Inflammatory macrophage treated with lipopolysaccharide for 4 hours (primary cell): ENCODE measurements at regions not wholly inside any gene's neighbourhood (a gene's known extent, or its start where the extent isn't known, plus 50 kb on each side); places are given as distances from the start of the nearest gene placed in this dataset.
"Not testable (repeated sequence)": the region's sequence is repeated elsewhere in the genome, so short reads cannot be mapped to it uniquely, and the experiment has no call there.

Source experiments
- DNase-seq: peaks from one replicate; pipeline ENCODE4 v3.0.0-alpha.2; 2020

GRCh38 chr16:51839727-51840462, 688.8 kb upstream of the SALL1 start:
- DNase-seq = no peak

- no peak for DNase-seq
Observed at GRCh38 chr16:51834794-51835193, 683.7 kb upstream of the SALL1 start.

GRCh38 chr16:51834133-51834532, 683.1 kb upstream of the SALL1 start:
- DNase-seq = no peak

- DNase-seq = no peak
Observed at GRCh38 chr16:51831595-51832367, 680.7 kb upstream of the SALL1 start.

GRCh38 chr16:51831034-51831433, 680.0 kb upstream of the SALL1 start:
- DNase-seq = not testable (repeated sequence)

GRCh38 chr16:51825779-51826178, 674.7 kb upstream of the SALL1 start:
- DNase-seq = no peak

GRCh38 chr16:51822471-51822870, 671.4 kb upstream of the SALL1 start:
- DNase-seq = no peak

DNA sequence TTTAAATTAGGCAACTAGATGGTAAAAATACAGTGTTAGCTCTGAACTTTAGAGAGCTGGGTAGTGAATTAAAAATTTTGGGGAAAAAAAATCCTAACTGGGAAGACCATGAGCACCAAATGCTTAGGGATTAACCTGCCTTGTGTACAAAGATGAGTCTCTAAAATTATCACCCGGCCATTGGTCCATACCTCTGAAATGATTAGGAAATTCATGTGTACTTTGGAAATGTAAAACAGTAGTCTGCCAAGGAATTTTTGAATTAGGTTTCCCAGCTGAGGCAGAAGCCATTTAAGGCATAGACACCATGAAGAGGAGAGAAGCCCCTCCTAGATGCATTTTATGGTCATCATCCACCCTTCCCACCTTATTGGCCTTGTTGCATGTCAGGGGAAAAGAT, 670.5 kb upstream of the SALL1 start:
- DNase-seq = no peak

GRCh38 chr16:51820176-51820575, 669.1 kb upstream of the SALL1 start:
- DNase-seq = no peak

DNA sequence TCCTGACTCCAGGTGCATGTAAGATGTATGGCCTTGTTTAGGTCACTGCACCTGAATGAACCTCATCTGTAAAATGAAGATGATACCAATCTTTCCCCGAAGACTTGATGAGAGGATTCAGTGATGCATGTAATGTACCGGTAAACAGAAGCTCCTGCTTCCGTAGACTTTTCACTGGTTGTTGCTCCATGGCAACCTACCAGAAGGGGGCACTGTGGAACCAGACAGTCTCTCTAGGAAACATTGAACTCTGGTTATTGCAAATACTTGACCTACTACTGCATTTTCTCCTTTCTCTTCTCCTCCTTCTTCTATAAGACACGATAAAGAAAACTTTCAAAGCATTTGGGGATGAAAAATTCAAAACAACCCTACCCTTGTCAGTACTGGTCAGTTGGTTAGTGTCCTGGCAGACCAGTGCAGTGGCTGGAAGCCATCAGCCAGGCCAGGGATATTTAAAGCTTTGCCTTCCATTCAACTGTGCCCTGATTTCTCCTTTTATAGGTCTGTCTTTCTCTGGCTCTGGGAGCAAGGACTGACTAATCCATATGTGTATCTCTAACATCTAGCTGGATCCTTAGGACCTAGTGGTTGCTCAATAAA, 667.4 kb upstream of the SALL1 start:
- peak; percentile 20 for DNase-seq

DNA sequence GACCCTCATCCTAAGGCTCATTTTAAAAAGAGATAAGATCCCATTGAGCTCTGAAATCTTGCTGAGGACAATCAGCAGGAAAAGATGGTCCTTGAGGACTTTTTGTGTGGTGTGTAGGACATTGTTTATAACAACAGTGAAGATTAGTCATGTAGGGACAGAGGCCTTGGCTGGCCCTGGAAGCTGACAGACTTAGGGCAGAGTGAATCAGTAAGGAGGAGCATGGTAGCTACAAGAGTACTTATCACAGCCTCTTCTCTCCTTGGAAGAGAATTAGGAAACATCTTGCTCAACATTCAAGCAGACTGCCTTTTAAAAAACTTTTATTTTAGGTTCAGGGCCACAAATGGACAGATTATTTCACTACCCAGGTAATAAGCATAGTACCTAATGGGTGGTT, 665.9 kb upstream of the SALL1 start:
- DNase-seq = no peak

DNA sequence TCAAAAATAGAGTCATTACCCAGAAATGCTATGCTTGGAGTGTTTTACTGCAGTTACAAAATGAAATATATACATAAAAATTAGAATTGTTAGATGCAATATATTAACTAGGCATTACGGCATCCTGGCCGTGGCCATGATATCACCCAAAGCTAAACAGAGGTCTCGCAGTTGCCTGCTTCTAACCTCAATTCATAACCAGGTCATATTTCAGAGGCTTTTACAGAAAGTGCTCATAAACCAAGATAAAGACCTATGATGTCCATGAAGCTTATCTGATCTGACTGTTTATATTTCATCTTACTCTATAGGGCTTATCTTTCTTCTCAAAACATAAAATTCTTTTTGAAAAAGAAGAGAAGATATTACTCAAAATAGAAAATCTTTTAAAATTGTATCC, 664.5 kb upstream of the SALL1 start:
- DNase-seq = no peak

GRCh38 chr16:51814617-51815016, 663.5 kb upstream of the SALL1 start:
- no peak for DNase-seq

- no peak for DNase-seq
Observed at GRCh38 chr16:51813609-51814008, 662.5 kb upstream of the SALL1 start.

GRCh38 chr16:51812945-51813344, 661.9 kb upstream of the SALL1 start:
- no peak for DNase-seq

DNA sequence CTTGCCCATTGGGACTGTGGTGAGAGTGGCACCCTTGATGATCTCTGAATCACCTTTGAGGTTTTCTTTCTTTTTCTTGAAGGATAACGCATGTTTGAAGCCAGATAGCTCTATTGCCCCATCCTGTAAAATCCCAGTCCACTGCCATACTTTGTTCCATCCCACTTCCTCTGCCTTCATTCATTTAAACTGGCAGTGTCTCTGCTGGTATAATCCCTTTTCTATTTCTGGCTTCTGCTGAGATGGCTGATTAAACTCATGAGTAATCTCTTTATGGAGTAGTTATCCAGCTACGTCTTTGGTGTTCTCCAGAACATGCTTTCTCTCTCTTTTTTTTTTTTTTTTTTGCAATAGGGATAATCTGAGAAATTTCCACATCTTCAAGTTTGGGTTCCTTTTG, 656.5 kb upstream of the SALL1 start:
- DNase-seq = no peak

- no peak for DNase-seq
Observed at GRCh38 chr16:51801635-51802034, 650.6 kb upstream of the SALL1 start.

DNA sequence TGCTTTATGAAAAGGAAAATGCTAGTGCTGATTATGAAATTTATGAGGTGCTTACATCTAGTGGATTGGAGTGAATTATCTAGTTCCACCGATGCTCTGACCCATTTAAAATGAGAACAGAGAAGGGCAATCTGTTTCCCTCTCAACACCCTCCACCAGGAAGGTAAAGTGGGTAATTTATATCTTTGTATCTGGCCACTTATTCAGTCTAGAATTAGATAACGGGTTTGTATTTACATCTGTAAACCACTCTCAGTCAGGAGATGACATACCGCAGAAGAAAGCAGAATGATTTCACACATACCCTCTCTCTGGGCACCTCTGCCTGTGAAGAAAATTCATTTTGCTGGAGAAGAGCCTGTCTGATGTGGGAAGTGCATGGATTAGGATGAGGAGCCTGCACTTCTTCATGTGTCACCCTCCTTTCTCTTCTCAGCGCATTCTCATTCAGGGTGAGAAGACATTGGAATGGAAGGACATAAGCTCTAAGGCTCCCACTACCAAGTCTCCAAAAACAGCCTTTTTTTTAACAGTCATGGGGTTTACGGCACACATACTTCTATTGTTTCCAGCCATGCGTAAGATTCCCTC, 646.7 kb upstream of the SALL1 start:
- DNase-seq = no peak

DNA sequence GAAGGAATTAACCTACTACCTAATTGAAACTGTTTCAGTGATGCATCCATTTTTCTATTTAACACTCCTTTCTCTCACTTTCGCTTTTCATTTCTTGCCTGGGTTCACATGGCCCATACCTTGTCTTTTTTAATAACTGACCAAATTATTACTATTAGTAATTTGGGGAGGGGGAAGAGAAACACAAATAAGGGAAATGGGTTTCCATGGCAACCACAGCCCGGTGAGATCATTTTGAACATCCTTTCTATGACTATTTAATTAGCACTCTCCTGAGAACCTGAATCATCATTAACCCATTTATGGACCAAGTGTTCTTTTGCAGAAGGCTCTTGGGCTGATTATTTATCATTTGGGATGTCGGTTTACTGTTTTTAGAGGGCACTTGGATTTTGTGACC, 628.2 kb upstream of the SALL1 start:
- no peak for DNase-seq

GRCh38 chr16:51773071-51773890, 622.2 kb upstream of the SALL1 start:
- no peak for DNase-seq

DNA sequence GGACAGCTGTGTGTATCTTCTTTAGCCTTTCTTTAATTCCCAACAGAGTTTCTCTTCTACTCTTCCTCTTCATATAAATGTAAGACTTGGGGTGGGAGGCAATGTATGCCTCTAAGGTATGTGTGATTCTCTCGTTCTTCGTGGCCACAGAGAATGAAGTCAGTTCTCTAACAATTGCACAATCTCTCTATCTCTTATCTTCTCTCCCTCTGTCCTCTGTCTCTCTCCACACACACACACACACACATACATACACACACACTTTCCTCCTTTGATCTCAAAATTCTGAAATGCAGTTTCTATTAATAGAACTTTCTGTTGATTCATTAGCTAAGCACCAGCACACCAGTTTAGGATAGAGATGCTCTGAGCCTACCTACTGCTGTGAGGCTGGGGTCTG, 615.7 kb upstream of the SALL1 start:
- DNase-seq = no peak

DNA sequence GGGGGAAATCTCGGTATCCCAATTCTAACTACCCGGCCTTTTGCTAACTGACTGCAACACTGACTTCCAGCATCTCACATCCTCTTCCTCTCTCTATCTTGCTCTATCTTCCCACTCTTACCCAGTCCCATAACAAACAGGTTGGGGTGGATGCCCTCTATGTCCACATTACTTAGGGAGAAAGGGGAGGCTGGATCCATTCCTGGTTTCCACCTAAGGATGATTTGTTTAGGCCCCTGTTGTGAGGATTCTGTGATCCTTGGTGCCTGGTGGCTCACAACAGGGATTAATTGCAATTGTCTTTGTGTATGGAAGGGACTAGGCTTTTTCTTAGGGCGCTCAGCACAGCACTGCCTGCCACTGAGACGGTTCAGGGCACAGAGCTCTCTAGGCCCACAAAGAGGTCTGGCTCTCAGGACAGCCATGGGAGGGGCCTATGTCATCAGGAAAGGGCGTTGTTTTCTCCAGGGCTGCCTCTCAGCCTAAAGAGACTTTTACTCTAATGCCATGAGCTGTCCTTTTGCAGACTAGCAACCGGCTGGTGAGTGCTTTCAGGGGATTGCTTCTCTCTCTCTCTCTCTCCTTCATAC, 612.1 kb upstream of the SALL1 start:
- no peak for DNase-seq
